Uterus (tissue), 3 donors: ENCODE measurements at regions not wholly inside any gene's neighbourhood (a gene's known extent, or its start where the extent isn't known, plus 50 kb on each side); places are given as distances from the start of the nearest gene placed in this dataset.

Source experiments
- DNase-seq, 2 donors: peaks; one replicate each; pipeline ENCODE4 v3.0.0-alpha.2; 2019 to 2020
- H3K27ac ChIP-seq, 2 donors: fragments of 200-600 bp; sonication (generic); 1 replicate in 1 of 2; 2 replicates in 1 of 2; pipeline ENCODE4 v1.5.1; 2016 to 2018
- H3K27me3 ChIP-seq, 2 donors: fragments of 200-600 bp; sonication (generic); one replicate each; pipeline ENCODE4 v1.5.1; 2018 to 2019; ENCODE audit warnings: control low read depth in 1 of 2
- H3K36me3 ChIP-seq, 2 donors: fragments of 200-600 bp; sonication (generic); one replicate each; pipeline ENCODE4 v1.5.1; 2019; ENCODE audit warnings: control low read depth in 1 of 2
- H3K4me1 ChIP-seq, 2 donors: fragments of 200-600 bp; sonication (generic); one replicate each; pipeline ENCODE4 v1.5.1; 2018 to 2019; ENCODE audit warnings: control low read depth in 1 of 2
- H3K4me3 ChIP-seq, 2 donors: fragments of 200-600 bp; sonication (generic); 1 replicate in 1 of 2; 2 replicates in 1 of 2; pipeline ENCODE4 v1.5.1; 2018 to 2019; ENCODE audit warnings: mild to moderate bottlenecking in 1 of 2
- H3K9me3 ChIP-seq, 2 donors: fragments of 200-600 bp; sonication (generic); one replicate each; pipeline ENCODE4 v1.5.1; 2019; ENCODE audit warnings: control low read depth in 1 of 2
- POLR2A ChIP-seq, 2 donors: fragments of 450-650 bp; IDR thresholded peaks; one replicate each; pipeline ENCODE4 v1.6.1; 2016; ENCODE audit warnings: antibody characterized with exemption in 2 of 2, mild to moderate bottlenecking in 1 of 2, moderate library complexity in 1 of 2
- intact Hi-C: fragments of 100-400 bp; cut with DNase I; formaldehyde crosslinking; loops from one replicate; pipeline ENCODE4 v1.15.1; 2023; ENCODE audit warnings: low total_unique reads
- TF ChIP-seq, protein P1 (sequence below), 4 experiments: fragments of 200-600 bp in 2 of 4; fragments of 450-650 bp in 2 of 4; sonication (generic) in 2 of 4; IDR thresholded peaks; one replicate each; pipeline ENCODE4 v1.5.1; 2016 to 2019; ENCODE audit warnings: antibody characterized with exemption in 4 of 4, mild to moderate bottlenecking in 2 of 4, moderate library complexity in 1 of 4
- donor health status: DM: yes; HTN: yes; CAD: no.

DNA sequence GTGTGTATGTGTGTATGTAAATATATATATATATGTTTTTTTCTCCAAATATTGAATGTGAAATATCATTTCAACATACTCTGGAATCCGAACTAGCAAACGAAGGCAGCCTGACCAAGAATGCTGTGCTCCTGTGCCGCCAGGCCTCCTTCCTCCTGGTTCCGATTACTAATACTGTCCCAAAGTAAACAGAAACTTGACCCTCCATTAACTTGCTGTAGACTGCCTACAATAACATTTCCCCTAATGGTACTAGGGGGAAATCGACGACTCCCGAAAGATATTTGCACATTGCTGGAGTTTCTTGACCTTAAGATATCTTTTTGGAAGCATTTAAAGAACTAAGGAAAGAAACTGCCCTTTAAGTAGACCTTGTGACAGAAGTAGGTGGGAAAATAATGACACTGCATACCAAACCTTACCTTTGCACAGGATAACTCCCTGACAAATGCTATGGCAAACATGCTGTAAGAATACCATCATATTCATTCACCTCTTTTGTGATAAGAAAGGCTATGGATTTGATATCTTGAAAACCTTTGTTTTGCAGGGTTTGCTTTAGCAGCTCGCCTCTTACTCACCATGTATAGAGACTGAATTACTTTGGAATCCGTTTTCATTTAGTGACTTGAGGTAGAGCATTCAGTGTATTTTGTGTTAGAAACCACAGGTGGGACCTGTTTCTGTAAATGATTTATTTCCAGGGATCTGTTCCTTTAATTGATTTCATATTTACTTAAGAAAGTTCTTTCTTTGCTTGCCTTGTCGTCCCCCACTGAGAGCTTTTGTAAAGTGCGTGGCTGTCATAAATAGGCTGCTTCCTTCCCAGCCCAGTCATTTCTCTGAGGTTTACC, 80.1 kb downstream of the KLF5 start:
- Histone ChIP-seq H3K4me1 (no peaks in the 10 kb centered on the region), H3K27me3 (no peaks in the 10 kb centered on the region), H3K4me3 (no peak overlapping the region), H3K9me3 (no peaks in the 10 kb centered on the region), H3K36me3 (no peaks in the 10 kb centered on the region), H3K27ac (no peak overlapping the region)
- no peak for DNase-seq
- TF ChIP-seq, protein P1, sequence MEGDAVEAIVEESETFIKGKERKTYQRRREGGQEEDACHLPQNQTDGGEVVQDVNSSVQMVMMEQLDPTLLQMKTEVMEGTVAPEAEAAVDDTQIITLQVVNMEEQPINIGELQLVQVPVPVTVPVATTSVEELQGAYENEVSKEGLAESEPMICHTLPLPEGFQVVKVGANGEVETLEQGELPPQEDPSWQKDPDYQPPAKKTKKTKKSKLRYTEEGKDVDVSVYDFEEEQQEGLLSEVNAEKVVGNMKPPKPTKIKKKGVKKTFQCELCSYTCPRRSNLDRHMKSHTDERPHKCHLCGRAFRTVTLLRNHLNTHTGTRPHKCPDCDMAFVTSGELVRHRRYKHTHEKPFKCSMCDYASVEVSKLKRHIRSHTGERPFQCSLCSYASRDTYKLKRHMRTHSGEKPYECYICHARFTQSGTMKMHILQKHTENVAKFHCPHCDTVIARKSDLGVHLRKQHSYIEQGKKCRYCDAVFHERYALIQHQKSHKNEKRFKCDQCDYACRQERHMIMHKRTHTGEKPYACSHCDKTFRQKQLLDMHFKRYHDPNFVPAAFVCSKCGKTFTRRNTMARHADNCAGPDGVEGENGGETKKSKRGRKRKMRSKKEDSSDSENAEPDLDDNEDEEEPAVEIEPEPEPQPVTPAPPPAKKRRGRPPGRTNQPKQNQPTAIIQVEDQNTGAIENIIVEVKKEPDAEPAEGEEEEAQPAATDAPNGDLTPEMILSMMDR (IDR thresholded peaks at IDR 0.05): no peak
- no peak for TF ChIP-seq POLR2A (IDR thresholded peaks at IDR 0.05)
- intact Hi-C loops: no loop called here

DNA sequence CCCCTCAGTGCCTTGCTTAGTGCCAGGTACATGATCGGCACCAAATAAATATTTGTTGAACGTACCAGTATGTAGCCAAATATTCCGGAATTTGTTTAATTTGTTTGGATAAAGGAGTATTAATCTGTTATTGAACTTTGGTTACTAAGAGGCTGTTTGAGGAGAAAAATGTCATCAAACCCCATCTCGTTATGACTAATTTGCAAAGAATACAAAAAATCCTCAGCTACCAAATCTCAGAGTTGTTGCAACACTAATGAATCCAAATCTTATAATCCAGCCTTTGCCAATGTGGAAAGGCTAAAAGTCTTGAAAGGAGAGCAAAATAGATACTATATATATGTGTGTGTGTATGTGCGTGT, 79.5 kb downstream of the KLF5 start:
- no peak overlapping the region for H3K27ac ChIP-seq
- no peak overlapping the region for H3K4me3 ChIP-seq
- H3K27me3 ChIP-seq: no peaks in the 10 kb centered on the region
- no peaks in the 10 kb centered on the region for H3K4me1 ChIP-seq
- intact Hi-C loops: no loop called here
- no peak for DNase-seq
- no peak for TF ChIP-seq POLR2A (IDR thresholded peaks at IDR 0.05)
- TF ChIP-seq, protein P1 (IDR thresholded peaks at IDR 0.05): no peak
- H3K9me3 ChIP-seq: no peaks in the 10 kb centered on the region
- H3K36me3 ChIP-seq: no peaks in the 10 kb centered on the region

DNA sequence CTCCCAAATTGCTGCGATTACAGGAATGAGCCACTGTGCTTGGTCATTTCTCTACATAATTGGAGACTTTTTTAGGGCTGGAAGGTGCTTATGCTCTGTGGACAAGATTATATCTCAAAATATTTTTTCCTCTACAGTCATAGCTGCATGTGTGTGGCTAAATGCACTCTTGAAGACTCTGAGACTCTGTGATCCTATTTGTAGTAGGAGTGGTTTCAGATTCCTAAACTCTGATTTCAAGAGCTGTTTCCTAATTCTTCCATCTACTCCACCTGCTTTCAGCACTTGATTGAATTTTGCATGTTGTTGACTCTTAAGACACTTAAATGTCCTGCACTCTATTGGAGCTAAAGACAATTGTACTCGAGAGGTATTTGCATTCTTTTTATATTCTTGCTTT, 78.0 kb downstream of the KLF5 start:
- intact Hi-C loops: no loop called here
- no peak for TF ChIP-seq POLR2A (IDR thresholded peaks at IDR 0.05)
- TF ChIP-seq, protein P1 (IDR thresholded peaks at IDR 0.05): no peak
- H3K4me1 ChIP-seq: no peaks in the 10 kb centered on the region
- H3K4me3 ChIP-seq: no peak overlapping the region
- H3K27me3 ChIP-seq: no peaks in the 10 kb centered on the region
- H3K27ac ChIP-seq: no peak overlapping the region
- H3K36me3 ChIP-seq: no peaks in the 10 kb centered on the region
- no peaks in the 10 kb centered on the region for H3K9me3 ChIP-seq
- DNase-seq: no peak

DNA sequence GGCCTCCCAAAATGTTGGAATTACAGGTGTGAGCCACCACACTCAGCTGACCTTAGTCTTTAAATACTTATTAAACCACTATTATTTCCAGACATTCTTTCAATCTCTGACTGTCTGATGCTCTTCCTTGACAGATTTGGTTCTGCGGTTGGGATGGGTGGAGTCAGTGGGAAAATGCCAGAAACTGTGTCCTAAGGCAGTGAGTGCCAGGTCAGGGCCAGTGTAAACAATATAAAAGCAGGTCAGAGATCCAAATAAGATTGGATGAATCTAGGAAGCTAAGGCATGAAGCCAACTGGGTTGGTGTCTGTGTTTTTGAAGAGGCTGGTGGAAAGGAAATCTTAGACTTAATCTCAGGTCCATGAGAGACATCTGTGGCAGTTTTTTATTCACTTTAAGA, 74.7 kb downstream of the KLF5 start:
- intact Hi-C loops: no loop called here
- TF ChIP-seq, protein P1 (IDR thresholded peaks at IDR 0.05): no peak
- no peak for TF ChIP-seq POLR2A (IDR thresholded peaks at IDR 0.05)
- DNase-seq: no peak

DNA sequence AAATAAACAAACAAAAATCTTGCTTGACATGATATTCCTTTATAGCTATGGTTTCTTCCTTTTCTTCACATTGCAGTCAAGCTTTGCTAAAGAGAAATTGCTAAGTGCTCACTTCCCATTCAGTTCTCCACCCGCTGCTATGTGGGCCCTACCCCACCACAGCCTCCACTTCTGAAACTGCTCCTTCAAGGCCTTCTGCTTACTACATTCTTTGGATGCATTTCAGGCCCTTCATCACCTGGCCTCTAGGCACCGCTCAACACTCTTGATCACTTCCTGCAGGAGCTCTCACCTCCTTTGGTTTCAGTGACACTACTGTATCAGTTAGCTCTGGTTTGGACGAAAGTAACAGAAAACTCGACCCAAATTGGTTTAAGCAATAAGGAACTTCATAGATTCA, 72.4 kb downstream of the KLF5 start:
- H3K9me3 ChIP-seq: no peaks in the 10 kb centered on the region
- DNase-seq: no peak
- H3K27me3 ChIP-seq: no peaks in the 10 kb centered on the region
- H3K4me3 ChIP-seq: no peak overlapping the region
- no peak for TF ChIP-seq POLR2A (IDR thresholded peaks at IDR 0.05)
- TF ChIP-seq, protein P1 (IDR thresholded peaks at IDR 0.05): no peak
- no peak overlapping the region for H3K27ac ChIP-seq
- H3K4me1 ChIP-seq: no peaks in the 10 kb centered on the region
- intact Hi-C loops: no loop called here
- no peaks in the 10 kb centered on the region for H3K36me3 ChIP-seq

More for the DNA sequence above, 74.7 kb downstream of the KLF5 start:
- Histone ChIP-seq H3K4me1 (no peaks in the 10 kb centered on the region), H3K27me3 (no peaks in the 10 kb centered on the region), H3K36me3 (no peaks in the 10 kb centered on the region), H3K9me3 (no peaks in the 10 kb centered on the region), H3K27ac (no peak overlapping the region), H3K4me3 (no peak overlapping the region)
